ENCODE measurements at regions not wholly inside any gene's neighbourhood (a gene's known extent, or its start where the extent isn't known, plus 50 kb on each side); places are given as distances from the start of the nearest gene placed in this dataset.

DNA sequence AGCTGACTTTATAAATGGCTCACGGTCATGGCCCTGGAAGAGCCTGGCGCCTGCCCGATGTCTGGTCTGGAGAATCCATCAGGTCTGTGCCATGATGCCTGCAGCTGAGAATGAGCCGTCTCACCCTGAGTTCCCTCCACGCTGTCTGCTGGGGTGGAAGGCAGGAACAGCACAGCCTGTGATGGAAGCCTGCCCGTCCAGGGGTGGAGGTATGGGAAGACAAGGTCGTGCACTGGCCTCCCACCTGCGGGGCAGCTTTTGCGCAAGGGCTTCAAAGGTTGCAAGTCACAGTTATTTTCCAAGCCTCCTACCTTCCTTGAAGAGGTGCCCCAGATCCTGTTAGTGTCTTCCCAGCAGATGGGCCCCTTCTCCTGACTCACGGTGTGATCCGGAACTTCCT lies 275.5 kb downstream of the FAM43A start:
- TF ChIP-seq SNAPC2 (CRISPR knock-in tag; IDR thresholded peaks at IDR 0.05): no peak
- no peak for TF ChIP-seq HNRNPL (IDR thresholded peaks at IDR 0.05; ENCODE audit: low read depth, low read length)
- TF ChIP-seq, protein P1, sequence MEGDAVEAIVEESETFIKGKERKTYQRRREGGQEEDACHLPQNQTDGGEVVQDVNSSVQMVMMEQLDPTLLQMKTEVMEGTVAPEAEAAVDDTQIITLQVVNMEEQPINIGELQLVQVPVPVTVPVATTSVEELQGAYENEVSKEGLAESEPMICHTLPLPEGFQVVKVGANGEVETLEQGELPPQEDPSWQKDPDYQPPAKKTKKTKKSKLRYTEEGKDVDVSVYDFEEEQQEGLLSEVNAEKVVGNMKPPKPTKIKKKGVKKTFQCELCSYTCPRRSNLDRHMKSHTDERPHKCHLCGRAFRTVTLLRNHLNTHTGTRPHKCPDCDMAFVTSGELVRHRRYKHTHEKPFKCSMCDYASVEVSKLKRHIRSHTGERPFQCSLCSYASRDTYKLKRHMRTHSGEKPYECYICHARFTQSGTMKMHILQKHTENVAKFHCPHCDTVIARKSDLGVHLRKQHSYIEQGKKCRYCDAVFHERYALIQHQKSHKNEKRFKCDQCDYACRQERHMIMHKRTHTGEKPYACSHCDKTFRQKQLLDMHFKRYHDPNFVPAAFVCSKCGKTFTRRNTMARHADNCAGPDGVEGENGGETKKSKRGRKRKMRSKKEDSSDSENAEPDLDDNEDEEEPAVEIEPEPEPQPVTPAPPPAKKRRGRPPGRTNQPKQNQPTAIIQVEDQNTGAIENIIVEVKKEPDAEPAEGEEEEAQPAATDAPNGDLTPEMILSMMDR (CRISPR knock-in tag; IDR thresholded peaks at IDR 0.05): no peak
- TF ChIP-seq ZFP90 (CRISPR knock-in tag; IDR thresholded peaks at IDR 0.05; ENCODE audit: borderline replicate concordance): no peak
- TF ChIP-seq, protein P2, sequence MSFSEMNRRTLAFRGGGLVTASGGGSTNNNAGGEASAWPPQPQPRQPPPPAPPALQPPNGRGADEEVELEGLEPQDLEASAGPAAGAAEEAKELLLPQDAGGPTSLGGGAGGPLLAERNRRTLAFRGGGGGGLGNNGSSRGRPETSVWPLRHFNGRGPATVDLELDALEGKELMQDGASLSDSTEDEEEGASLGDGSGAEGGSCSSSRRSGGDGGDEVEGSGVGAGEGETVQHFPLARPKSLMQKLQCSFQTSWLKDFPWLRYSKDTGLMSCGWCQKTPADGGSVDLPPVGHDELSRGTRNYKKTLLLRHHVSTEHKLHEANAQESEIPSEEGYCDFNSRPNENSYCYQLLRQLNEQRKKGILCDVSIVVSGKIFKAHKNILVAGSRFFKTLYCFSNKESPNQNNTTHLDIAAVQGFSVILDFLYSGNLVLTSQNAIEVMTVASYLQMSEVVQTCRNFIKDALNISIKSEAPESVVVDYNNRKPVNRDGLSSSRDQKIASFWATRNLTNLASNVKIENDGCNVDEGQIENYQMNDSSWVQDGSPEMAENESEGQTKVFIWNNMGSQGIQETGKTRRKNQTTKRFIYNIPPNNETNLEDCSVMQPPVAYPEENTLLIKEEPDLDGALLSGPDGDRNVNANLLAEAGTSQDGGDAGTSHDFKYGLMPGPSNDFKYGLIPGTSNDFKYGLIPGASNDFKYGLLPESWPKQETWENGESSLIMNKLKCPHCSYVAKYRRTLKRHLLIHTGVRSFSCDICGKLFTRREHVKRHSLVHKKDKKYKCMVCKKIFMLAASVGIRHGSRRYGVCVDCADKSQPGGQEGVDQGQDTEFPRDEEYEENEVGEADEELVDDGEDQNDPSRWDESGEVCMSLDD (CRISPR knock-in tag; IDR thresholded peaks at IDR 0.05; ENCODE audit: borderline replicate concordance): no peak
